GM19452 (cell line): ENCODE measurements at regions not wholly inside any gene's neighbourhood (a gene's known extent, or its start where the extent isn't known, plus 50 kb on each side); places are given as distances from the start of the nearest gene placed in this dataset.
A peak's percentile ranks its signal among the peaks of the same experiment; 100 is the strongest.

Experiments used
- ATAC-seq: cut with Tn5 transposase; IDR thresholded peaks from one replicate; pipeline ENCODE4 v1.9.1; 2021; ENCODE audit not compliant: unreplicated experiment

DNA sequence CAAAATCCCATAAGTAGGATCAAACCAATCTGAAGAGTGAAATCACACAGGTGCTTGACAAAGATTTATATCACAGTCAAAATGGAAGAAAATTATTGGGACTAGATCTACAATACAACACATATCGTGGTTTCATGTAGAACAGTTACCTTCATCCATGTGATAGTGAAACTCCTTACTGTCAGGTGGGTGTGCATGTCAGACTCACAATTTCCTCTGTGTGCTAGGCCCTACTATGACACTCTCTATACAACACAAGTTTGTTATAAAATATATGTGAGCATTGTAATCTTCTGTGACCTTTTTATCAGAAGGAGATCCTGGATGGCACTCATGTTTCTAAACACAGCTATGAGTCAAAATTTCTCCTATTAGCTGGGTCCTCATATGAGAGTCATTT is 947.0 kb upstream of the TSPY4 start:
- no peak for ATAC-seq

DNA sequence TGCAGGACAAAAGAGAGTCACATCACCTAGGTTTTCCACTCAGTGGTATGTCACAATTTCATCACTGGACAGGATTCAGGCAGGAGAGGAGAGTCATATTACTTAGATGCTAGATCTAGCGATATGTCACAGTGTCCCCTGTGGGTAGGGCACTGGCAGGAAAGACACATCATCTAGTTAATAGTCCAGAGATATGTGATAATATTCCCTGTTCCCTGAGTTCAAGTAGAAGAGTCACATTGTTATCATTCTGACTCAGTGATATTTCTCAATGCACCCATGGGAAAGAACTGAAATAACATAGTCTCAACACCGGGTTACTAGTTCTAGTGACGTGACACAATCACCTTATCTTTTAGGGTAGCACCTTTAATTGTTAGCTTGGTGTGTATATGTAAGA is 944.0 kb upstream of the TSPY4 start:
- ATAC-seq, result no peak

- no peak for ATAC-seq
Measured at GRCh38 chrY:8422906-8423305, 914.4 kb upstream of the TSPY4 start.

DNA sequence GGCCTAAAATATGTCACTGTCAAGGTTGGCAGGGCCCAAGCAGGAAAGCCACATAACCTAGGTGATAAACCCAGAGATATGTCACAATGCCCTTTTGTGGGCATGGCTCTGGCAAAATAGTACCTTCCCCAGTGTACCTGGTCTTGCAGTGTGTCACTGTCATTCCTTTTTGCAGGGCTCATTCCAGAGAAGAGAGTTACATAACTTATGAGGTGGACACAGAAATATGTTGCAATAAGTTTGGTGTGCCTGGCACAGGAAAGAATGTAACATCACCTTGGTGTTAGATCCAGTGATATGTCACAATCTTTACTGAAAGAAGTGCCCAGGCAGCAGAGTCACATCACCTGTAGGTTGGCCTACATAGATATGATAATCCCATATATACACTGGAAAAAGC is 910.8 kb upstream of the TSPY4 start:
- no peak for ATAC-seq

DNA sequence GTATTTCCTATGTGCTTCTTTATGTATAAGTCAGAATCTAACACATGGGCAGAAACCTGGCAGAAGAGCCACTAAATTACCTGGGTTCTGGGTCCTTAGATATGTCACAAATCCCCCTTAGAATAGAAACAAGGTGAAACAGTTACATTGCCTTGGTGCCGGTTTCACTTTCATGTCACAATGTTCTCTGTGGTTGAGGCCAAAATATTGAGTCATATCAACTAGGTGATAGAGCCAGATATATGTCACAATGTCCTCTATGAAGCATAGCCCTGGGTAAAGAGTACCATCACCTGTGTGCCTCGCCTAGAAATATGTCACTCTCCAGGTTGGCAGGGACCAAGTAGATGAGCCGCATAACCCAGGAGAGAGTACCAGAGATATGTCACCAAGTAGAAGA is 899.8 kb upstream of the TSPY4 start:
- ATAC-seq, result peak; percentile 87

- no peak for ATAC-seq
Measured at GRCh38 chrY:8442097-8442496, 895.2 kb upstream of the TSPY4 start.

DNA sequence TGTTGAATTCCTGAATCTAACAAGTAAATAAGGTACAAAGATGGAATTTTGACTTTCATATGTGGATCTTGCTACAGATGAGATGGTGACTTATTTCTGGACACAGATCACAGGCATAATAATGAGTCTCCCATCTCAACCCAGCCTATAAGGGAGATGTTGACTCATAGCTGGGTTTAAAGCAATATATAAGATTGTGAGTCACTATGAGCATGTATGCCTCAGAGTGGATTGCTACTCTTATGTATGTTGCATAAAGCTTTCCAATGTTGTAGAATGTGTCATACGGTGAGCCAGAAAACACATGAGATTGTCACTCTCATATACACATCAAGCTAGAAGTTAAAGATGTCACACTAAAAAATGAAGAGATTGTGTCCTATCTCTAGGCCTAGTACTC is 884.3 kb upstream of the TSPY4 start:
- ATAC-seq, result no peak

DNA sequence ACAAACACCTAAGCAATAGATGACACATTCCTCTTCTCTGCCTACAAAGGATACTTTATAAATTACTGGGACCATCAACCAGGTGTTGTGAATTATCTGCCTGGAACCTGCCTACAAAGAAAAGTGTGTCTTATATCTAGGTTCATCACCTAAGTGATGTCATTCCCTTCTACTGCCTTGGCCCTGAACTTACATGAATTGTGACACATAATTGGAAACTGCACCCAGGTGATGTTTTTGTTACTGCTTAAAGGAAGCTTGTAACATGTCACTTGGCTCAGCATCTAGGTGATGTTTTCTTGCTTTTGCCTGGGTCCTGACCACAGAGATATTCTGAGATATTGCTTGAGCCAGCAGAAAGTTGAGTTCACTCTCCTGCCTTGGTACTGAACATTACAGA is 870.5 kb upstream of the TSPY4 start:
- no peak for ATAC-seq

DNA sequence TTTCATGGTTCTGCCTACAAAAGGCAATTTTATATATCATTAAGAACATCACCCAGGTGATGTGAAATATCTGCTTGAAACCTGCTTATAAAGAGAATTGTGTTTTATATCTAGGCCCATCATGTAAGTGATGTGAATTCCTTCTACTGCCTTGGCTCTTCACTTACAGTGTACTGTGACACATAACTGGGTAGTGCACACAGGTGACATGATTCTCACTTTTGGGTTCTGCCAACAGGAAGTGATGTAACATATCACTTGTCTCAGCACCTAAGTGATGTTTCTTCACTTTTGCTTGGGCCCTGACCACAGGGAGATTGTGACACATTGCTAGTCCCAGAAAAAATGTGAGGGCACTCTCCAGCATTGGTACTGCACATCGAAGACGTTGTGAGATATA is 867.0 kb upstream of the TSPY4 start:
- ATAC-seq, result no peak

DNA sequence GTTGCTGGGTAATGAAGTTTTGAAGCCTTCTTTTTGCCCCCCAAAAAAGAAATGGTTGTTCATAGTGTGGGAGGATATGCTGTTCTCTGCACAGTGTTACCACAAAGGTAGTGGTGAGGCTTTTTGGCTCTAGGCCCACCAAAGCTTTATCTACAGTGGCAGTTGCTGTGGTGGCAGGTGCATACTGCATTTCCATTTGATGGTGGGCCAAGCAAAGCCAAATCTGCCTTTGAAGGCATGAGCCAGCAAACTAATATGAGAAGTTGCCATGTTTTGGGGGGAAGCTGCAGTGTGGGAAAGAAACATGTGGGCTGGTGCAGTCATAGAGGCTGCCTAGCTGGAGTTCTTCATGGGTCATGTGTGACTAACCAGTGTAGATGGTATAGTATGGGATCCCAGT is 858.1 kb upstream of the TSPY4 start:
- no peak for ATAC-seq

GRCh38 chrY:8488955-8489354 is 848.3 kb upstream of the TSPY4 start:
- ATAC-seq, result no peak

DNA sequence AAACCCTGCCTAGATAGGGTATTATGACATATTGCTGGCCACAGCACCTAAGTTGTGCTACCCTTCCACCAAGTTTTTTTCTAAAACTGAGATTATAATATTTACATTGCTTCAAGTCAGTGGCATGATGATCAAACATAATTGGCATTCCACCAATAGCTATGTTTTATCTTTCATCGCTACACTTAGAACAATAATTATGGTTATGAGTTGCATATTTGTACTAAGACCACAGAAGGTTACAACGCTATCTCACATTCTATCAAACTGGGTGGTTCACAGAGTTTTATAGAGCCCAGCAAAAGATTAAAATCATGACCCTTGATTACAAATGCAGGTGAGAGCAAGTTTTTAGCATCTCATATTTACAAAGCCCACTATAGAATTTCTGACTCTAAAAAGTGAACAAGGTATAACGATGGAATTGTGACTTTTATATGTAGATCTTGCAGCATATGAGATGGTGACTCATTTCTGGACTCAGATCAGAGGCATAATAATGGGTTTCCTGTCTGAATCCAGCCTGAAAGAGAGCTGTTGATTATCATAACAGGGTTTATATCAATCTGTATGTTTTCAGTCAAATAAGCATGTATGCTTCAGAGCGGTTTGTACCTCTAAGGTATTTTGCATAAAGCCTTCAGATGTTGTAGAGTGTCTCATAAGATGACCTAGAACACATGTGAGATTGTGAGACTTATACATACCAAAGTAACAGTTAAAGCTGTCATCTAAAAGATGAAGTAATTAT is 847.2 kb upstream of the TSPY4 start:
- ATAC-seq, result no peak

DNA sequence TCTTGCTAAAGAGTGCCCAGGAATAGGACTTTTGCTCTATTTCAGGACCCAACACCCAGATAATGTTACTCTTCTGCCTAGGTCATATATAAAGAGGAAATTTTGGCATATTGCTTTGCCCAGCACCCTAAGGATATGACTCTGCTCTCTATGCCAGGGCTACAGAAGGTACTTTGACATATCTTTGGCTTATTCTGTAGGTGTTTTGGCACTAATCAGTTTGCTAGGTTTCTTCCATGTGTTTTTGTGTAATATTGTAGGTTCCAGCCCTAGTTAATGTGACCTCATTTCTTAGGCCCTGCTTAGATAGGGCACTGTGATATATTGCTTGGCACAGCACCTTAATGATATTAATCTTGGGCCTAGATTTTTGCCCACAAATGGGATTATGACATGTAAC is 842.9 kb upstream of the TSPY4 start:
- no peak for ATAC-seq

DNA sequence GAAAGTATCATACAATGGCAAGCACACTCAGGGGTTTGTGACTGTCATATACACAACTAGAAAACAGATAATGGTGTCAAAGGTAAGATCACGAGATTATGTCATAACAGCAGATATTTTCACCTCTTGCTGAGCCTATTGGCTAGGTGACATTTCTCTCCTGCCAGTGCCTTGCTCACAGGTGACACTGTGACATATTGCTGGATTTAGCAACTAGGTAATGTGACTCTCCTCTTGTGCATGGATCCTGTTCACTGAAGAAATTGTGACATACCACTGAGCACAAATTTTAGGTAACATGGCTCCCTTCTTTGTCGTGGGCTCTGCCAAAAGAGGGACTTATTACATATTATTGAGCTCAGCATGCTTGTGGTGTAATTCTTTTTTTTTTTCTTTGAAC is 842.0 kb upstream of the TSPY4 start:
- ATAC-seq, result no peak

DNA sequence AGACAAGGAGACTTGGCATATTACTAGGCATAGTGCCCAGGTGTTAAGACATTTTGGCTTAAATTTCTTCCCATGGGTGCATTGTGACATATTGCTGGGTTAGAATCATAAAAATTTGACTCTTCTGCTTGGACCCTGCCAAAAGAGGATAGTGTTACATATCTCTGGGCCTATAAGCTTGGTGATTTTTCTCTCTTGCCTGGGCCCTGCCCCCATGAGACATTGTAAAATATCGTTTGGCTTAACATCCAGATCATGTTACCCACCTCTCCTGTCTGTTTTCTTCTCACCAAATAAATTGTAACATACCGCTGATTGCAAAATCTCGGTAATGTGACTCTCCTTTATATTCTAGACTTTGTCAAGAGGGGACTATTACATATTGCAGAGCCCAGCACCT is 836.4 kb upstream of the TSPY4 start:
- no peak for ATAC-seq

- no peak for ATAC-seq
Measured at GRCh38 chrY:8533468-8533867, 803.8 kb upstream of the TSPY4 start.

DNA sequence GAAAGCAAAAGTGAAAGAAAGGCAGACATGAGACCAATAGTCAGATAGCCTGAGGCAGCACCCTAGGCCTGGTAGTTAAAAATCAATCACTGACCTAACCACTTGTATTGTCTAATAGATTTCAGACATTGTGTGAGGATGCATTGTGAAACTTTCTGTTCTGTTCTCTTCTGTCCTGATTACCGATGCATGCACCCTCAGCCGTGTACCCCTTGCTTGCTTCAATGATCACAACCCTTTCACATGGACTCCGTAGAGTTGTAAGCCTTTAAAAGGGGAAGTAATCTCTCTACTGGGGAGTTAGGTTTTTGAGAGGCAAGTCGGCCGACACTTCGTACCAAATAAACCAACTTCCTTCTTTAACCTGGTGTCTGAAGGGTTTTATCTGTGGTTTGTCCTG is 801.6 kb upstream of the TSPY4 start:
- ATAC-seq, result peak; percentile 93

GRCh38 chrY:8536277-8536676 is 801.0 kb upstream of the TSPY4 start:
- no peak for ATAC-seq

GRCh38 chrY:8541306-8541705 is 796.0 kb upstream of the TSPY4 start:
- ATAC-seq, result no peak

DNA sequence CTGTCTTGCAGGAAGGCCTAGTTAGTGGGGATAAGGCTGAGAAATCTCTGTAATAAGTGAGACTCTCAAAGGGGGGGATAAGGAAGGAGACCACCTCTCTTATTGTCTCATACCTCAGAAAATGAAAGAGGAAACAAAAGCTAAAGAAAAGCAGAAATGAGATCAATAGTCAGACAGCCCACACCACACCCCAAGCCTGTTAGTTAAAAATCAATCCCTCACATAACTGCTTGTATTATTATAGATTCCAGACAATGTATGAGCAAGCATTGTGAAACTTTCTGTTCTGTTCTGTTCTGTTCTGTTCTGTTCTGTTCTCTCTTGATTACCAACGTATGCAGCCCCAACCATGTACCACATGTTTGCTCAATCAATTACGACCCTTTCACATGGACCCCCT is 792.5 kb upstream of the TSPY4 start:
- ATAC-seq, result peak; percentile 63

DNA sequence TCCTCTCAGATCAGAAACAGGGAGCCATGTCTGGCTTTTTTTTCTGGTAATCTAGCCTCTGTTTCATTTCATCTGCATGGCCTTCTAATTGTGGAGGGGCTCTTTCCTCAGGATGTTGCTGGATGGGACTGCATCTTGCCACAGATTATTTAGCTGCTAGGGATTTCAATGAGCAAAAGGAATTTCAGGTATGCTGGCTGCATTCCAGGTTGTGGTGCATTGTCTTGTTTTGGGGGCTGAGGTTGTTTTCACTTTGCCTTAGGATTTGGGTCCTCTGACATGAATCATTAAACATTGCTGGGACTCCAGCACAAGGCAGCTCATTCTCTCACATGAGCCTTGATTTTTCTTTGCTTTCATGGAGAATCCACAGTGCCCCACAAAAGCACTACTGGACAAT is 789.3 kb upstream of the TSPY4 start:
- no peak for ATAC-seq

DNA sequence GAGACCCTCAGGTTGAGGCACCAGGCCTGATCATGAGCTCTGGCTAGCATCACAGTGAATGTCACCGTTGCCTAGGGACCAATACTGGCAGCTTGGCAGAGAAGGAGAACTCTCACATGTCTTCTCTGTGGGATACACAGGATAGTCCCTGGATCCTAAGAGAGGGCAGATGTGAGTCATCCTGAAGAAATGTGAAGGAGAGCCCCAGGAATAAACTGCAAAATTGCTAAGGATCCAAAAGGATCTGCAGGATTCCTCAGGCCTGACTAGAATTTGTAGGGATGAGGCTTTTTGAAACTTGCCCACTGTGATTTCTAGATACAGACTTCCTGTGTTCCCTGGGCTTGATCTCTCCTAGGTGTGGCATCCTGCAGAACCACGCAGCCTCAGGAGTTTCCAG is 785.9 kb upstream of the TSPY4 start:
- no peak for ATAC-seq

DNA sequence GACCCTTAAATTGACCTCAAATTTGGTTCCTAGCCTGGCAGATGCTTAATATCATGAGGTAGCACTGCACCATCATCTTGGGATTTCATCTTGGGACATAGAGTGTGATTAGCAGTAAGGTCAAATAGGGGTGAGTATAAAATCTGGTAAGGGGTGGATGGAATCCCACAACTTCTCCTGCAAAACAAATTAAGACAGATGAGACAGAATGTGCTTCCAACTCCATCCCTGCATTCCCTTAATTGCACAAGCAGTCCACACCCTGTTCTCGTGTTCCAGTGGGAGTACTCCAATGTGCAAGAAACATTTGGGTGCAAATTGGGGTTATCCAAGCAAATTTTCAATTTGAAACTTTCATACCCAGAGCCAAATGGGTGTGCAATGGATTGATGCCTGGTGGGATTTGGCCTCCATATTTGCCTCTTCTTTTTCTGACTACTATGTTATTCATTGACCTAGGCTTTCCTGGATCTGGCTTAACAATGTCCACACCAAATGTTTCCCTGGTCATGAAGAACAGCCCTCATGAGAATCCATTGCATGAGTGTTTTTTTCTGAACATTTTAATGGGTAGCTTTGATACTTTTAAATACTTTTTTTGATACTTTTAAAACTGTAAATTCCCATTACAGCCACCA is 785.0 kb upstream of the TSPY4 start:
- ATAC-seq, result no peak
